Endothelial cell (in vitro differentiated cells): ENCODE measurements at regions not wholly inside any gene's neighbourhood (a gene's known extent, or its start where the extent isn't known, plus 50 kb on each side); places are given as distances from the start of the nearest gene placed in this dataset.
A peak's percentile ranks its signal among the peaks of the same experiment; 100 is the strongest.

Source experiments
- DNase-seq: peaks from one replicate; pipeline ENCODE4 v3.0.0; 2021; ENCODE audit warnings: low spot score
- H3K27ac Mint-ChIP-seq: one replicate; pipeline ENCODE4 v1.8.0; 2021; ENCODE audit warnings: mixed read lengths, inconsistent platforms; ENCODE audit not compliant: unreplicated experiment
- H3K27me3 Mint-ChIP-seq: one replicate; pipeline ENCODE4 v1.8.0; 2021; ENCODE audit warnings: mild to moderate bottlenecking, moderate library complexity, mixed read lengths, inconsistent platforms; ENCODE audit not compliant: unreplicated experiment
- H3K36me3 Mint-ChIP-seq: one replicate; pipeline ENCODE4 v1.8.0; 2021; ENCODE audit warnings: mild to moderate bottlenecking, low read depth, mixed read lengths, inconsistent platforms; ENCODE audit not compliant: unreplicated experiment
- H3K4me1 Mint-ChIP-seq: one replicate; pipeline ENCODE4 v1.8.0; 2021; ENCODE audit warnings: mild to moderate bottlenecking, mixed read lengths, inconsistent platforms; ENCODE audit not compliant: unreplicated experiment
- H3K4me3 Mint-ChIP-seq: one replicate; pipeline ENCODE4 v1.8.0; 2021; ENCODE audit warnings: mild to moderate bottlenecking, mixed read lengths, inconsistent platforms; ENCODE audit not compliant: unreplicated experiment
- H3K9me3 Mint-ChIP-seq: one replicate; pipeline ENCODE4 v1.8.0; 2021; ENCODE audit warnings: mixed read lengths, inconsistent platforms; ENCODE audit not compliant: unreplicated experiment
- TF ChIP-seq, protein P1 (sequence below): fragments of 200-600 bp; sonication (generic); IDR thresholded peaks from one replicate; pipeline ENCODE4 v1.5.0; 2021; ENCODE audit warnings: antibody characterized with exemption; ENCODE audit not compliant: unreplicated experiment

- Mint-ChIP-seq H3K4me1 (peaks cover 3% of the 10 kb centered on the region), H3K36me3 (no peaks in the 10 kb centered on the region), H3K4me3 (no peak overlapping the region), H3K27ac (no peak overlapping the region), H3K27me3 (no peaks in the 10 kb centered on the region), H3K9me3 (no peaks in the 10 kb centered on the region)
- TF ChIP-seq, protein P1, sequence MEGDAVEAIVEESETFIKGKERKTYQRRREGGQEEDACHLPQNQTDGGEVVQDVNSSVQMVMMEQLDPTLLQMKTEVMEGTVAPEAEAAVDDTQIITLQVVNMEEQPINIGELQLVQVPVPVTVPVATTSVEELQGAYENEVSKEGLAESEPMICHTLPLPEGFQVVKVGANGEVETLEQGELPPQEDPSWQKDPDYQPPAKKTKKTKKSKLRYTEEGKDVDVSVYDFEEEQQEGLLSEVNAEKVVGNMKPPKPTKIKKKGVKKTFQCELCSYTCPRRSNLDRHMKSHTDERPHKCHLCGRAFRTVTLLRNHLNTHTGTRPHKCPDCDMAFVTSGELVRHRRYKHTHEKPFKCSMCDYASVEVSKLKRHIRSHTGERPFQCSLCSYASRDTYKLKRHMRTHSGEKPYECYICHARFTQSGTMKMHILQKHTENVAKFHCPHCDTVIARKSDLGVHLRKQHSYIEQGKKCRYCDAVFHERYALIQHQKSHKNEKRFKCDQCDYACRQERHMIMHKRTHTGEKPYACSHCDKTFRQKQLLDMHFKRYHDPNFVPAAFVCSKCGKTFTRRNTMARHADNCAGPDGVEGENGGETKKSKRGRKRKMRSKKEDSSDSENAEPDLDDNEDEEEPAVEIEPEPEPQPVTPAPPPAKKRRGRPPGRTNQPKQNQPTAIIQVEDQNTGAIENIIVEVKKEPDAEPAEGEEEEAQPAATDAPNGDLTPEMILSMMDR = peak; percentile 57
- peak; percentile 9 for DNase-seq
Observed at GRCh38 chr6:8195040-8195713, 92.8 kb upstream of the EEF1E1 start.

GRCh38 chr6:8194490-8194889 is 92.1 kb upstream of the EEF1E1 start:
- Mint-ChIP-seq H3K36me3 (no peaks in the 10 kb centered on the region), H3K4me1 (peaks cover 1% of the 10 kb centered on the region), H3K4me3 (no peak overlapping the region), H3K9me3 (no peaks in the 10 kb centered on the region), H3K27me3 (no peaks in the 10 kb centered on the region), H3K27ac (no peak overlapping the region)
- TF ChIP-seq, protein P1 = no peak
- no peak for DNase-seq

GRCh38 chr6:8193541-8193940 is 91.2 kb upstream of the EEF1E1 start:
- no peaks in the 10 kb centered on the region for H3K36me3 Mint-ChIP-seq
- no peaks in the 10 kb centered on the region for H3K4me1 Mint-ChIP-seq
- H3K27me3 Mint-ChIP-seq = no peaks in the 10 kb centered on the region
- H3K4me3 Mint-ChIP-seq = no peak overlapping the region
- no peaks in the 10 kb centered on the region for H3K9me3 Mint-ChIP-seq
- H3K27ac Mint-ChIP-seq = no peak overlapping the region
- DNase-seq = no peak
- TF ChIP-seq, protein P1 = no peak

DNA sequence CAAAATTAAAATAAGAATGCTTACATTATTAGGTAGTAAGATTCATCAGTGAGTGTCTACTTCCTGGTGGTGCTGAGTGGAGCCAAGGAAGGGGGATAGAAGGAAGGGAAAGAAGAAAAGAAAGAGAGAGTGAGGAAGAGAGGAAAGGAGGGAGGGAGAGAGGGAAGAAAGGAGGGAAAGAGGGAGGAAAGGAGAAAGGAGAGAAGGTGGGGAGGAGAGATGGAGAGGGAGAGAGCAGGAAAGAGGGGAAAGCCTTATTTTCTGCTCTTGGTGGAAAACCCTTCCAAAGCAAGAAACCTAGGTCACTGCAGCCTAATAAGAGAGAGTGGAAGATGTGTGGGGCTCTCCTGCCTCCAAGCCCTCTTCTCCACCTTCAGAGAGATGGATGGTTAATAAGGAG is 90.2 kb upstream of the EEF1E1 start:
- Mint-ChIP-seq H3K9me3 (no peaks in the 10 kb centered on the region), H3K27ac (no peak overlapping the region), H3K4me3 (no peak overlapping the region), H3K4me1 (peaks cover 6% of the 10 kb centered on the region), H3K36me3 (no peaks in the 10 kb centered on the region), H3K27me3 (peaks cover 2% of the 10 kb centered on the region)
- DNase-seq = no peak
- TF ChIP-seq, protein P1 = no peak

- Mint-ChIP-seq H3K27me3 (peaks cover 2% of the 10 kb centered on the region), H3K4me3 (no peak overlapping the region), H3K27ac (no peak overlapping the region), H3K4me1 (peaks cover 6% of the 10 kb centered on the region), H3K9me3 (no peaks in the 10 kb centered on the region), H3K36me3 (no peaks in the 10 kb centered on the region)
- DNase-seq = no peak
- TF ChIP-seq, protein P1 = no peak
Observed at GRCh38 chr6:8192067-8192466, 89.7 kb upstream of the EEF1E1 start.
